Central memory CD8-positive, alpha-beta T cell (primary cell): ENCODE measurements at regions not wholly inside any gene's neighbourhood (a gene's known extent, or its start where the extent isn't known, plus 50 kb on each side); places are given as distances from the start of the nearest gene placed in this dataset.

Source experiments
- ATAC-seq: fragments of 150-1000 bp; cut with Tn5 transposase; replicated peaks from 2 replicates; pipeline ENCODE4 v1.10.0; 2022; ENCODE audit warnings: mild to moderate bottlenecking, moderate FRiP score, moderate number of reproducible peaks; ENCODE audit not compliant: poor library complexity, severe bottlenecking; ENCODE audit errors: extremely low read depth
- DNase-seq, 2 donors: peaks; one replicate each; pipeline ENCODE4 v3.0.0; 2021; ENCODE audit warnings: low spot score in 2 of 2
- H3K27ac Mint-ChIP-seq: one replicate; pipeline ENCODE4 v1.8.0; 2022; ENCODE audit warnings: low read depth, mild to moderate bottlenecking, moderate library complexity, mixed read lengths
- H3K27me3 Mint-ChIP-seq: one replicate; pipeline ENCODE4 v1.8.0; 2022; ENCODE audit warnings: mixed read lengths
- H3K36me3 Mint-ChIP-seq: one replicate; pipeline ENCODE4 v1.8.0; 2022; ENCODE audit warnings: mild to moderate bottlenecking, moderate library complexity, mixed read lengths; ENCODE audit not compliant: insufficient read depth
- H3K4me1 Mint-ChIP-seq: one replicate; pipeline ENCODE4 v1.8.0; 2022; ENCODE audit warnings: mixed read lengths
- H3K4me3 Mint-ChIP-seq: one replicate; pipeline ENCODE4 v1.8.0; 2022; ENCODE audit warnings: mild to moderate bottlenecking, moderate library complexity, mixed read lengths
- H3K9me3 Mint-ChIP-seq: one replicate; pipeline ENCODE4 v1.8.0; 2022; ENCODE audit warnings: mixed read lengths

DNA sequence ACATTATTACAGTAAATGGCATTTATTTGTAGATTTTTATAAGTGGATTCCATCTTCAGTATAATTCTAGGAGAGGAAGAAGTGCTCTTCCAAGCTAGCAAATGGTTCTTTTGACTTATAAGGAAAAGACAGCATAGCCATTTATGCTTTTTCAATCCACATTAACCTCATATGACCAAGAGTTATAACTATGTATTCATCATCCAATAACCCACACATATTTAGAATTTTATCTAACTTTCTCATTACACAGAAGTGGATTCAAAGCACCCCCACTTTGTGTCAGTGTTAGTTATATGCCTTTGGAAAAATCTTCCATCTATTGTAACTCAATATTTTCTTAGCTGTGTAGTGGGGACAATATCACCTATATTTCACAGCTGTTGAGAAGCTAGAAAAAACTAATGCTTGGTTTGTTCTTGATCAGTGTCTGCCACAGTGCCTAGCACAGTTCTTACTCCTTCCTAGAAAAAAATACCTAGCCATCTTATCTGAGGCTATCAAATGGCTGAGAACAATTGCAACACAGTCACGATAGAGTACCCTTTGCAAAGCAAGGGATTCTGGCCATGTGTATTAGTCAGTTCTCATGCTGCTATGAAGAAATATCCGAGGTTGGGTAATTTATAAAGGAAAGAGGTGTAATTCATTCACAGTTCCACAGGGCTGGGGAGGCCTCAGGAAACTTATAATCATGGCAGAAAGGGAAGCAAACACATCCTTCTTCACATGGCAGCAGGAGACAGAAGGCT, 986.3 kb downstream of the TFAP2A start:
- Mint-ChIP-seq H3K9me3 (peaks cover 24% of the 10 kb centered on the region), H3K27me3 (no peaks in the 10 kb centered on the region), H3K4me1 (no peaks in the 10 kb centered on the region), H3K4me3 (no peak overlapping the region), H3K27ac (no peak overlapping the region), H3K36me3 (no peaks in the 10 kb centered on the region)
- ATAC-seq (no peak), DNase-seq (no peak)

DNA sequence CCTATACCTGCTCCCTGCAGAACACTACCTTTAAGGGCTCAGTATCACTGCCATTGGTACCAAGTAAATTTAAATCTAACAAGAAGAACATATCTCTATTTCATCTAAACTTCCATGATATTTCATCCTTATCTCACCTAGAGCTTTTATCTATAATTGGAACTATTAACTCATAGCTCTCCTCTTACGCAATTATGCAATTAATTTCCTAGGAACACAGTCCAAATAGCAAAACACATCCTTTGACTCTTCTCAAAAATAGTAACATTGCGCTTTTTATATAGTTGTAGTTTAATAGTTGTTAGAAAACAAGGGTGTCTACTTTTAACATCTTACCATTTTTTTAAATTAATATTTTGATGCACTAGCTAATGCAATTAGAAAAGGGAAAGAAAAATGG, 986.8 kb upstream of the SLC35B3 start:
- Mint-ChIP-seq H3K27me3 (no peaks in the 10 kb centered on the region), H3K4me1 (no peaks in the 10 kb centered on the region), H3K4me3 (no peak overlapping the region), H3K36me3 (no peaks in the 10 kb centered on the region), H3K9me3 (peaks cover 8% of the 10 kb centered on the region), H3K27ac (no peak overlapping the region)
- no peak for DNase-seq
- no peak for ATAC-seq

DNA sequence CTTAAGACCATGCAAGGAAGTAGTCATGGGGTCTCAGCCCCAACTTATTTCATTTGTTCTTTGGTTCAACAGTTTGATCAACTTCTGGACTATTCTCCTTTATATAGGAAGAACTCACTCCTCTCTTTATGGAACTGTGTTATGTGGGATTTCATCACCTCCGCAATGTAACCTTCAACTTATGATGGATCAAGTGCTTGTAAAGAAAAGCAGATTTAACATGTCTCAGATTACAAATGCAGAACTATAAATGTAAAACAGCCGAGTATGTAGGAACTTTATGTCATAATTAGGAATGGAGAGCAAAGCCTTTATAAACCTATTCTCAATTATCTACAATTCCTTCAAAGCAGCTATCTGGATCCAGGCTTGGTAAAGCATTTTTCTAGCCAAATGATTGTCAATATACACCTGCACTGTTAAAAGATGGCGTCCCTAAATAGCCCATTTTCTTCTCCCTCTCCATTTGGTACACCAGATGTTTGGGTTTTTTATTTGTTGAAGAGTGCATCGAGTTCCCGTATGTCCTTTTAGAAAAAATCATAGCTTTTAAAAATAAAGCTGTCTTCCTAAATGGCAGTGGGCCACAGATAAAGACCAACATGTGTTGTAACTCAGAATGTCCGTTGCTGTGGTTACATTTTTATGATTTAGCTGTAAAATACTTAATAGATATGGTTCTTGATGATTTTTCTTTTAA, 985.1 kb upstream of the SLC35B3 start:
- no peaks in the 10 kb centered on the region for H3K4me1 Mint-ChIP-seq
- peaks cover 21% of the 10 kb centered on the region for H3K9me3 Mint-ChIP-seq
- H3K4me3 Mint-ChIP-seq: no peak overlapping the region
- DNase-seq (no peak), ATAC-seq (no peak)
- H3K27me3 Mint-ChIP-seq: no peaks in the 10 kb centered on the region
- no peaks in the 10 kb centered on the region for H3K36me3 Mint-ChIP-seq
- H3K27ac Mint-ChIP-seq: no peak overlapping the region

DNA sequence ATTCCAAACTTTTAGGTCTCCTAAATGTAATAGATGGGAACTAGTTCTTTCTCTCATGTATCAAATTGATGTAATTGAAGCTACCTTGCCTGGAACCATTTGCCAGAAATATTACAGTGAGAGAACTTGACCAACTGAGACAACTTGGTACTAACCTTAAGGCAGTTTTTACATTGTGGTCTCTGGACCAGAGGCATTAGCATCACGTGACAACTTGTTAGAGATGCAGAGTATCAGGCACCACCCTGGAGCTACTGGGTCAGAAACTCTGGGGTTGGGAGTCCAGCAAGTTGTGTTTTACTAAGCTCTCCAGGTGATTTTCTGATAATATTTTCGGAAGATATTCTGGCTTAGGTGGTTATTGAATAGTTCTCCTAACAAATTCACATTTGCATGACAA, 982.1 kb upstream of the SLC35B3 start:
- no peaks in the 10 kb centered on the region for H3K36me3 Mint-ChIP-seq
- ATAC-seq (no peak), DNase-seq (no peak)
- no peaks in the 10 kb centered on the region for H3K4me1 Mint-ChIP-seq
- peaks cover 27% of the 10 kb centered on the region for H3K9me3 Mint-ChIP-seq
- no peak overlapping the region for H3K27ac Mint-ChIP-seq
- H3K4me3 Mint-ChIP-seq: no peak overlapping the region
- no peaks in the 10 kb centered on the region for H3K27me3 Mint-ChIP-seq

DNA sequence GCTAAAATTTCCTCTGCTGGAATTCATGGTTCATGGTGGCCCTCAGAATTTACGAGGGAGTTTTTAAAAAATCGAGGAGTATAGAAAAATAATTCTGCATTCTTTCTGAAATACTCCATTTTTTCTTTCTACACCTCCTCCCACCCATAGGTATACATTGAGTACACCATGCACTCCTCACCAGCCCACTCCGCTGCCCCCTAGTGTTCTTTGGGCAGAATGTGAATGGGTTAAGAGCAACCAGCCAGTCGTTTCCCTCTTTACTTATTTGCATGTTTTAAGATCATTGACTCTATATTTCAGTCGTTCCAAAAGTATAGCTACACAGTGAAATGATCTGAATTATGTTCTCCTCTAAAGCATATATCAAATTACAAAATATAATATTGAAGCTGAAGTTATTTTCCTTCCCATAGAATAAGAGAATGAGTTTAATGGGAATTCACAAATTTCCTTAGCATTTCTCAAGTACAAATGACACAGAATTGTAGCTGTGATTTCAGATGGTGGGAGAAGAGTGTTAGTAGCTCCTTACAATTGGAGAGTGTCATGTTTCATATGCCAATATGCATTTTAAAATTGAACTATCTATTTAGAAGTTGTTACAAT, 977.7 kb upstream of the SLC35B3 start:
- H3K4me3 Mint-ChIP-seq: no peak overlapping the region
- H3K36me3 Mint-ChIP-seq: no peaks in the 10 kb centered on the region
- no peaks in the 10 kb centered on the region for H3K27me3 Mint-ChIP-seq
- H3K4me1 Mint-ChIP-seq: no peaks in the 10 kb centered on the region
- peaks cover 22% of the 10 kb centered on the region for H3K9me3 Mint-ChIP-seq
- no peak for DNase-seq
- H3K27ac Mint-ChIP-seq: no peak overlapping the region
- no peak for ATAC-seq

DNA sequence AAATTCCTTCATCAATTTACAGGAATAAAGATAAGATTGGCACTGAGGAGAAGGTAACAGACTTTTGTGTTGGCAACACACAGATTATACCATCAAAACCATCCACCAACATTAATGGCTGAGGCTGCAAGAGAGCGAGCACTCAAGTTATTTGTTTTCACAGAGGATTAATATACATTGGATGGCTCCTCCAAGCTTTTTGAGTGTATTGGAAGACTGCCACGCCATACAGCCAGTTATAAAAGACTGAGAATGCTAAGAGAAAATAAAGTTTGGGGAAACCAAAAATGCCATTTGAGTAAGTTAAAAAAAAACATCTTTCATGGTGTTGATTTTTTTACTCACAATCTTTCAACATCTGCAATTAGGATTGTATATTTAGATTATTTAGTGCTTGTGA, 973.8 kb upstream of the SLC35B3 start:
- Mint-ChIP-seq H3K27ac (no peak overlapping the region), H3K36me3 (no peaks in the 10 kb centered on the region), H3K4me1 (no peaks in the 10 kb centered on the region), H3K4me3 (no peak overlapping the region), H3K27me3 (no peaks in the 10 kb centered on the region), H3K9me3 (peaks cover 16% of the 10 kb centered on the region)
- ATAC-seq (no peak), DNase-seq (no peak)

GRCh38 chr6:9408402-9409117, 973.2 kb upstream of the SLC35B3 start:
- no peaks in the 10 kb centered on the region for H3K36me3 Mint-ChIP-seq
- DNase-seq: no peak
- ATAC-seq: no peak
- H3K27me3 Mint-ChIP-seq: no peaks in the 10 kb centered on the region
- no peak overlapping the region for H3K27ac Mint-ChIP-seq
- H3K4me3 Mint-ChIP-seq: no peak overlapping the region
- peaks cover 13% of the 10 kb centered on the region for H3K9me3 Mint-ChIP-seq
- no peaks in the 10 kb centered on the region for H3K4me1 Mint-ChIP-seq

DNA sequence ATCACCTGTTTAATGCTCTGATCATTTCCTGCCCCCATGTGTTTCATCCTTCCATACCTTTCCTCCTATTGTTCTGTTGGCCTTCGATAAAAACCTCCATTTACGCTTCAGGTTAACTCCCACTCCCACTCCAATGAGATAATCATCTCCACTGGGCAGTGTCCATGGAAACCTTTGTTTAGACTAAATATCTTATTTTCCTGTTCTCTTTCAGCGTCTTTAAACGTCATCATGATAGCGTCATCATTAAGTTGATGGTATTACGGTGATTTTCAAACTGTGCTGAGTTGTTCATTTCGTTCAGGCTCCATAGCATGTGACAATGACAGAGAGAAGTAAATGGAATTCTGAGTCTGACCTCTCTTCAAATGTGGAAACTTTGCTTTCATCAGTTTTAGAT, 970.5 kb upstream of the SLC35B3 start:
- no peaks in the 10 kb centered on the region for H3K27me3 Mint-ChIP-seq
- ATAC-seq: no peak
- no peak overlapping the region for H3K4me3 Mint-ChIP-seq
- no peak overlapping the region for H3K27ac Mint-ChIP-seq
- H3K36me3 Mint-ChIP-seq: no peaks in the 10 kb centered on the region
- no peaks in the 10 kb centered on the region for H3K4me1 Mint-ChIP-seq
- peaks cover 13% of the 10 kb centered on the region for H3K9me3 Mint-ChIP-seq
- no peak for DNase-seq

DNA sequence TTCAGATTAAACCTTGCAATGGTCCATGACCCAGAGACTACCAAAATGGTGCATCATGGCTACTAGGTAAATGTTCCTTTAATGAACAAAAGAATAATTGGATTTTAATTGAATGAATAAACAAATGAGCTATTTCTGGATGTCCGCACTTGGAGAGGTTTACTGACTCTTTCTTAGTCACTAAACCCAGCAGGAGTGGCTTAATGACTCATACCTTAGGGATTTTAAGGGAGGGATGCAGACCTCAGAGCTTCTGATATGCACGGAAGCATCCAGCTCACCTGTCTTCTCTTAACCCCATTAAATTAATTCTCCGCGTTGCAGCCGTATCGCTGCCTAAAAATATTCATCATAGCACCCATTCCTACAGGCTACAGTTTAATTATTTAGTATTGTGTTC, 970.0 kb upstream of the SLC35B3 start:
- Mint-ChIP-seq H3K36me3 (no peaks in the 10 kb centered on the region), H3K4me3 (no peak overlapping the region), H3K9me3 (peaks cover 18% of the 10 kb centered on the region), H3K27me3 (no peaks in the 10 kb centered on the region), H3K4me1 (no peaks in the 10 kb centered on the region), H3K27ac (no peak overlapping the region)
- no peak for DNase-seq
- ATAC-seq: no peak

- Mint-ChIP-seq H3K27me3 (no peaks in the 10 kb centered on the region), H3K36me3 (no peaks in the 10 kb centered on the region), H3K4me1 (no peaks in the 10 kb centered on the region), H3K27ac (no peak overlapping the region), H3K9me3 (peaks cover 19% of the 10 kb centered on the region), H3K4me3 (no peak overlapping the region)
- ATAC-seq (no peak), DNase-seq (no peak)
These were observed 969.2 kb upstream of the SLC35B3 start for GRCh38 chr6:9404351-9405146.

GRCh38 chr6:9403736-9404135, 968.4 kb upstream of the SLC35B3 start:
- no peaks in the 10 kb centered on the region for H3K36me3 Mint-ChIP-seq
- ATAC-seq (no peak), DNase-seq (no peak)
- H3K9me3 Mint-ChIP-seq: peaks cover 19% of the 10 kb centered on the region
- no peak overlapping the region for H3K27ac Mint-ChIP-seq
- H3K4me3 Mint-ChIP-seq: no peak overlapping the region
- no peaks in the 10 kb centered on the region for H3K27me3 Mint-ChIP-seq
- H3K4me1 Mint-ChIP-seq: no peaks in the 10 kb centered on the region

- no peak overlapping the region for H3K4me3 Mint-ChIP-seq
These were observed 966.6 kb upstream of the SLC35B3 start for GRCh38 chr6:9401960-9402359.

More at GRCh38 chr6:9401960-9402359, 966.6 kb upstream of the SLC35B3 start:
- no peaks in the 10 kb centered on the region for H3K36me3 Mint-ChIP-seq
- no peaks in the 10 kb centered on the region for H3K27me3 Mint-ChIP-seq
- no peak for ATAC-seq
- no peak overlapping the region for H3K27ac Mint-ChIP-seq
- no peaks in the 10 kb centered on the region for H3K4me1 Mint-ChIP-seq
- no peak for DNase-seq
- peaks cover 19% of the 10 kb centered on the region for H3K9me3 Mint-ChIP-seq
